Activated naive CD8-positive, alpha-beta T cell treated with anti-CD3 and anti-CD28 coated beads, Interleukin-2, amount 10 ng/mL, durations not matched to agents 7 days and 5 days (primary cell): ENCODE measurements at regions not wholly inside any gene's neighbourhood (a gene's known extent, or its start where the extent isn't known, plus 50 kb on each side); places are given as distances from the start of the nearest gene placed in this dataset.

ENCODE experiments used
- ATAC-seq: fragments of 150-1000 bp; cut with Tn5 transposase; one replicate; pipeline ENCODE4 v1.10.0; 2021; ENCODE audit warnings: low read depth, moderate library complexity
- POLR2A ChIA-PET: fragments of 350-600 bp; sonication (Branson Sonifier 250); formaldehyde crosslinking; loops from one replicate; lab custom pipeline; 2021; ENCODE audit warnings: antibody characterized with exemption; lab: Charles Lee
- DNase-seq: peaks from one replicate; pipeline ENCODE4 v3.0.0; 2021
- H3K27ac Mint-ChIP-seq: one replicate; pipeline ENCODE4 v1.8.0; 2022; ENCODE audit warnings: mild to moderate bottlenecking, mixed read lengths
- H3K27me3 Mint-ChIP-seq: one replicate; pipeline ENCODE4 v1.8.0; 2022; ENCODE audit warnings: mild to moderate bottlenecking, moderate library complexity, mixed read lengths
- H3K36me3 Mint-ChIP-seq: one replicate; pipeline ENCODE4 v1.8.0; 2021; ENCODE audit warnings: mild to moderate bottlenecking, mixed read lengths
- H3K4me1 Mint-ChIP-seq: one replicate; pipeline ENCODE4 v1.8.0; 2021; ENCODE audit warnings: mixed read lengths
- H3K4me3 Mint-ChIP-seq: one replicate; pipeline ENCODE4 v1.8.0; 2022; ENCODE audit warnings: mild to moderate bottlenecking, moderate library complexity, mixed read lengths
- H3K9me3 Mint-ChIP-seq: one replicate; pipeline ENCODE4 v1.8.0; 2021; ENCODE audit warnings: mixed read lengths

- no peaks in the 10 kb centered on the region for H3K4me1 Mint-ChIP-seq
- no peaks in the 10 kb centered on the region for H3K36me3 Mint-ChIP-seq
- no peak overlapping the region for H3K4me3 Mint-ChIP-seq
- DNase-seq (no peak), ATAC-seq (no peak)
- no peak overlapping the region for H3K27ac Mint-ChIP-seq
- no peaks in the 10 kb centered on the region for H3K9me3 Mint-ChIP-seq
- POLR2A ChIA-PET = no interaction called here
- H3K27me3 Mint-ChIP-seq = peaks cover 9% of the 10 kb centered on the region
These were observed 404.4 kb downstream of the ICE1 start for GRCh38 chr5:5826911-5827310.

- H3K27ac Mint-ChIP-seq = no peak overlapping the region
- no peaks in the 10 kb centered on the region for H3K36me3 Mint-ChIP-seq
- H3K4me3 Mint-ChIP-seq = no peak overlapping the region
- no peak for ATAC-seq
- H3K9me3 Mint-ChIP-seq = no peaks in the 10 kb centered on the region
- no peaks in the 10 kb centered on the region for H3K4me1 Mint-ChIP-seq
- POLR2A ChIA-PET = no interaction called here
- no peak for DNase-seq
- H3K27me3 Mint-ChIP-seq = peaks cover 5% of the 10 kb centered on the region
These were observed 400.3 kb downstream of the ICE1 start for GRCh38 chr5:5822729-5823257.

- Mint-ChIP-seq H3K4me1 (no peaks in the 10 kb centered on the region), H3K27ac (no peak overlapping the region), H3K9me3 (no peaks in the 10 kb centered on the region), H3K4me3 (no peak overlapping the region), H3K27me3 (no peaks in the 10 kb centered on the region), H3K36me3 (no peaks in the 10 kb centered on the region)
- POLR2A ChIA-PET = no interaction called here
- DNase-seq (no peak), ATAC-seq (no peak)
These were observed 394.5 kb downstream of the ICE1 start for GRCh38 chr5:5816960-5817359.

GRCh38 chr5:5813441-5813840 lies 391.0 kb downstream of the ICE1 start:
- H3K4me3 Mint-ChIP-seq = no peak overlapping the region
- no peaks in the 10 kb centered on the region for H3K27me3 Mint-ChIP-seq
- H3K9me3 Mint-ChIP-seq = no peaks in the 10 kb centered on the region
- no peak for DNase-seq
- H3K4me1 Mint-ChIP-seq = no peaks in the 10 kb centered on the region
- no peak overlapping the region for H3K27ac Mint-ChIP-seq
- no peak for ATAC-seq
- no peaks in the 10 kb centered on the region for H3K36me3 Mint-ChIP-seq
- POLR2A ChIA-PET = no interaction called here

GRCh38 chr5:5810461-5810860 lies 388.0 kb downstream of the ICE1 start:
- no peak for DNase-seq
- no peaks in the 10 kb centered on the region for H3K4me1 Mint-ChIP-seq
- no peaks in the 10 kb centered on the region for H3K36me3 Mint-ChIP-seq
- H3K9me3 Mint-ChIP-seq = no peaks in the 10 kb centered on the region
- POLR2A ChIA-PET = no interaction called here
- no peak for ATAC-seq
- no peak overlapping the region for H3K27ac Mint-ChIP-seq
- no peaks in the 10 kb centered on the region for H3K27me3 Mint-ChIP-seq
- H3K4me3 Mint-ChIP-seq = no peak overlapping the region

GRCh38 chr5:5805916-5806315 lies 383.4 kb downstream of the ICE1 start:
- H3K27me3 Mint-ChIP-seq = peaks cover 1% of the 10 kb centered on the region
- no peaks in the 10 kb centered on the region for H3K4me1 Mint-ChIP-seq
- POLR2A ChIA-PET = no interaction called here
- H3K36me3 Mint-ChIP-seq = no peaks in the 10 kb centered on the region
- no peak for ATAC-seq
- no peak overlapping the region for H3K27ac Mint-ChIP-seq
- H3K4me3 Mint-ChIP-seq = no peak overlapping the region
- DNase-seq = no peak
- H3K9me3 Mint-ChIP-seq = no peaks in the 10 kb centered on the region

GRCh38 chr5:5804478-5805233 lies 382.2 kb downstream of the ICE1 start:
- POLR2A ChIA-PET = no interaction called here
- Mint-ChIP-seq H3K4me1 (no peaks in the 10 kb centered on the region), H3K36me3 (no peaks in the 10 kb centered on the region), H3K9me3 (no peaks in the 10 kb centered on the region), H3K27me3 (peaks cover 1% of the 10 kb centered on the region), H3K4me3 (no peak overlapping the region), H3K27ac (no peak overlapping the region)
- DNase-seq (no peak), ATAC-seq (no peak)

GRCh38 chr5:5800801-5801761 lies 378.6 kb downstream of the ICE1 start:
- H3K4me1 Mint-ChIP-seq = no peaks in the 10 kb centered on the region

GRCh38 chr5:5799826-5800225 lies 377.3 kb downstream of the ICE1 start:
- Mint-ChIP-seq H3K4me3 (no peak overlapping the region), H3K27ac (no peak overlapping the region)
- POLR2A ChIA-PET = no interaction called here

More at GRCh38 chr5:5800801-5801761, 378.6 kb downstream of the ICE1 start:
- POLR2A ChIA-PET = no interaction called here
- Mint-ChIP-seq H3K27me3 (peaks cover 1% of the 10 kb centered on the region), H3K36me3 (no peaks in the 10 kb centered on the region), H3K9me3 (no peaks in the 10 kb centered on the region), H3K27ac (no peak overlapping the region), H3K4me3 (no peak overlapping the region)
- ATAC-seq = no peak
- DNase-seq = no peak

GRCh38 chr5:5799229-5799628 lies 376.8 kb downstream of the ICE1 start:
- Mint-ChIP-seq H3K9me3 (no peaks in the 10 kb centered on the region), H3K27ac (no peak overlapping the region), H3K27me3 (peaks cover 1% of the 10 kb centered on the region), H3K4me3 (no peak overlapping the region), H3K36me3 (no peaks in the 10 kb centered on the region), H3K4me1 (no peaks in the 10 kb centered on the region)
- POLR2A ChIA-PET = no interaction called here
- DNase-seq (no peak), ATAC-seq (no peak)

More at GRCh38 chr5:5799826-5800225, 377.3 kb downstream of the ICE1 start:
- Mint-ChIP-seq H3K36me3 (no peaks in the 10 kb centered on the region), H3K4me1 (no peaks in the 10 kb centered on the region), H3K9me3 (no peaks in the 10 kb centered on the region), H3K27me3 (peaks cover 1% of the 10 kb centered on the region)
- ATAC-seq (no peak), DNase-seq (no peak)

GRCh38 chr5:5798462-5798861 lies 376.0 kb downstream of the ICE1 start:
- POLR2A ChIA-PET = no interaction called here
- no peaks in the 10 kb centered on the region for H3K36me3 Mint-ChIP-seq
- H3K27me3 Mint-ChIP-seq = no peaks in the 10 kb centered on the region
- H3K4me3 Mint-ChIP-seq = no peak overlapping the region
- H3K27ac Mint-ChIP-seq = no peak overlapping the region
- DNase-seq (no peak), ATAC-seq (no peak)
- no peaks in the 10 kb centered on the region for H3K9me3 Mint-ChIP-seq
- H3K4me1 Mint-ChIP-seq = peaks cover 2% of the 10 kb centered on the region

- Mint-ChIP-seq H3K27ac (no peak overlapping the region), H3K4me3 (no peak overlapping the region), H3K36me3 (no peaks in the 10 kb centered on the region), H3K9me3 (no peaks in the 10 kb centered on the region), H3K27me3 (no peaks in the 10 kb centered on the region), H3K4me1 (peaks cover 5% of the 10 kb centered on the region)
- no peak for ATAC-seq
- DNase-seq = no peak
- POLR2A ChIA-PET = no interaction called here
These were observed 375.6 kb downstream of the ICE1 start for GRCh38 chr5:5798041-5798440.

GRCh38 chr5:5795074-5795771 lies 372.7 kb downstream of the ICE1 start:
- no peaks in the 10 kb centered on the region for H3K36me3 Mint-ChIP-seq
- POLR2A ChIA-PET = no interaction called here
- H3K4me3 Mint-ChIP-seq = no peak overlapping the region
- DNase-seq (no peak), ATAC-seq (no peak)
- no peak overlapping the region for H3K27ac Mint-ChIP-seq
- H3K9me3 Mint-ChIP-seq = no peaks in the 10 kb centered on the region
- H3K27me3 Mint-ChIP-seq = no peaks in the 10 kb centered on the region
- peaks cover 5% of the 10 kb centered on the region for H3K4me1 Mint-ChIP-seq
